BLaER1 (cell line): ENCODE measurements at regions not wholly inside any gene's neighbourhood (a gene's known extent, or its start where the extent isn't known, plus 50 kb on each side); places are given as distances from the start of the nearest gene placed in this dataset.

Source experiments
- H3K27ac ChIP-seq: shearing (Covaris generic); formaldehyde crosslinking; 2 replicates; pipeline ENCODE4 v1.8.1; 2022
- H3K27me3 ChIP-seq: shearing (Covaris generic); formaldehyde crosslinking; 2 replicates; pipeline ENCODE4 v1.8.1; 2022
- H3K36me3 ChIP-seq: shearing (Covaris generic); formaldehyde crosslinking; 2 replicates; pipeline ENCODE4 v1.8.1; 2022
- H3K4me1 ChIP-seq: shearing (Covaris generic); formaldehyde crosslinking; 2 replicates; pipeline ENCODE4 v1.8.1; 2022
- H3K4me2 ChIP-seq: shearing (Covaris generic); formaldehyde crosslinking; 2 replicates; pipeline ENCODE4 v1.8.1; 2022
- H3K4me3 ChIP-seq: shearing (Covaris generic); formaldehyde crosslinking; 2 replicates; pipeline ENCODE4 v1.8.1; 2022
- H3K9ac ChIP-seq: shearing (Covaris generic); formaldehyde crosslinking; 2 replicates; pipeline ENCODE4 v1.8.1; 2022
- H3K9me3 ChIP-seq: shearing (Covaris generic); formaldehyde crosslinking; 2 replicates; pipeline ENCODE4 v1.8.1; 2022
- H4K20me1 ChIP-seq: shearing (Covaris generic); formaldehyde crosslinking; 2 replicates; pipeline ENCODE4 v1.8.1; 2022
- Cebpa-rat ChIP-seq: shearing (Covaris generic); IDR thresholded peaks from 2 replicates; pipeline ENCODE4 v1.8.1; 2022

DNA sequence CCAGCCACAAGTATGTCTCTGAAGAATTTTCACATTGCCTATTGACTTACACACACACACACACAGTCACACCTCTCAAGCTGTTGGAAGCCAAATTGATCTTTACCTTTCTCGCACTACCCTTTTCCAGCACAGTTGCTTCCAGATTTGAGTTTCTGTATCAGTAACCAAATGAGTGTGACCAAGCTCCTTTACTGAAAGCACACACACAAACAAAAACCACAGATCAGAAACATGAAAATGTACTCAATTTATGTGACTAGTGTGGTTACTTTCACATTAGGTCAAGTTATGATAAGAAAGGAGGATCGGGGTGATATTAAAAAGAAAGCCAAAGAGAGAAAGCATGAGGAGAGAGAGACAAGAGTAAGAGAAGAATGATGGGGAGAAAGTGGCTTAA, 993.9 kb upstream of the POU3F3 start:
- TF ChIP-seq Cebpa-rat = no peak
- no peak overlapping the region for H3K4me2 ChIP-seq
- no peaks in the 10 kb centered on the region for H4K20me1 ChIP-seq
- no peak overlapping the region for H3K4me3 ChIP-seq
- no peaks in the 10 kb centered on the region for H3K9me3 ChIP-seq
- no peak overlapping the region for H3K9ac ChIP-seq
- H3K27ac ChIP-seq = no peak overlapping the region
- no peaks in the 10 kb centered on the region for H3K27me3 ChIP-seq
- H3K36me3 ChIP-seq = no peaks in the 10 kb centered on the region
- no peaks in the 10 kb centered on the region for H3K4me1 ChIP-seq

DNA sequence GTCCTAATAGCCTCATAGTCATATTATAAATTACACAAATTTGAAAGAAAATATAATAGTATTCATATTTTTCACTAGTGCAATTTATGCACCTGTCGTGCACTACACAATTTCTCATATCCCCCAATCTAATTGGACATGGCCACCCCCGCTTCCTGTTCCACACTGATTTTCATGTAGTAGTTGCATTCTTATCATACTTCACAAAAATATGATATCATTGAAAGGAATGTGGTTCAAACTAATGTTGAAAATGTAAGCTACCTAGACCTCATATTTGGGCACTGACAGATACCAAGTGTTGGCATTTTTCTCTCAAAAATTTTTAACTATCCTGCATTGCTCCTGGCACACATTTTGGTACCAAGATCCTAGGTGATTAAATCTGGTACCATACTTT, 985.5 kb upstream of the POU3F3 start:
- no peaks in the 10 kb centered on the region for H3K4me1 ChIP-seq
- H3K4me3 ChIP-seq = no peak overlapping the region
- H3K27me3 ChIP-seq = no peaks in the 10 kb centered on the region
- no peak overlapping the region for H3K9ac ChIP-seq
- no peaks in the 10 kb centered on the region for H3K36me3 ChIP-seq
- no peak overlapping the region for H3K27ac ChIP-seq
- no peaks in the 10 kb centered on the region for H4K20me1 ChIP-seq
- no peak for TF ChIP-seq Cebpa-rat
- H3K4me2 ChIP-seq = no peak overlapping the region
- no peaks in the 10 kb centered on the region for H3K9me3 ChIP-seq

DNA sequence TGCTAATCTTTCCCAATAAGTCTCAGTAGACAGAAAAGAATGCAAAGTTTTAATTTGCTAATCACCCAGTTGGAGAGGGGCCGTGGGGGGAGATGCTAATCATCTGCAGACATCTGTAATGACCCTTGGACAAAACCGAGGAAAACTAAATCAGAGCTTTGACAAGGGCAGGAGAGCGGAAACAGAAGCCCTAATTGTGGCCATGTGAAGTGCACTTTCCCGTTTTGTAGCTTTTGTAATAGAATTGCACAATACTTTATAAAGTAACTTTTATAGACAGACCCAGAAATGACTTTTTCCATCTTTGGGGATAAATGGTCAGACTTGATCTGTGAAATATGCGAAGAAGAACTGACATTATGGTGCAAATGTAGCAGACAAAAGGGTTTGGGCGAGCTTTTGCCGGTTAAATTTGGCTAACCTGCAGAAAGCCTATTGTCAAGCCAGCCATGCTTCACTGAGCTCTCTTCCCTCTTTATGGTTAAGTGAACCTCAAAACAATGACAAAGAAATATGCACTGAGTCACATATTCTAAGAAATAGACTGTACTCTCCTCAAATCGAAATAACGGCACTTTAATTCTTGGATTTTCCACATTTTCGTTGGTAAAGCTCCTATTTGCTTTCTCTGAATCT, 980.1 kb upstream of the POU3F3 start:
- H3K36me3 ChIP-seq = no peaks in the 10 kb centered on the region
- H4K20me1 ChIP-seq = no peaks in the 10 kb centered on the region
- no peaks in the 10 kb centered on the region for H3K27me3 ChIP-seq
- no peaks in the 10 kb centered on the region for H3K4me1 ChIP-seq
- H3K27ac ChIP-seq = no peak overlapping the region
- 0 out of 2 replicates have a peak, but pooled peaks have one; percentile 49 for TF ChIP-seq Cebpa-rat
- H3K4me2 ChIP-seq = no peak overlapping the region
- H3K9me3 ChIP-seq = no peaks in the 10 kb centered on the region
- no peak overlapping the region for H3K9ac ChIP-seq
- no peak overlapping the region for H3K4me3 ChIP-seq

DNA sequence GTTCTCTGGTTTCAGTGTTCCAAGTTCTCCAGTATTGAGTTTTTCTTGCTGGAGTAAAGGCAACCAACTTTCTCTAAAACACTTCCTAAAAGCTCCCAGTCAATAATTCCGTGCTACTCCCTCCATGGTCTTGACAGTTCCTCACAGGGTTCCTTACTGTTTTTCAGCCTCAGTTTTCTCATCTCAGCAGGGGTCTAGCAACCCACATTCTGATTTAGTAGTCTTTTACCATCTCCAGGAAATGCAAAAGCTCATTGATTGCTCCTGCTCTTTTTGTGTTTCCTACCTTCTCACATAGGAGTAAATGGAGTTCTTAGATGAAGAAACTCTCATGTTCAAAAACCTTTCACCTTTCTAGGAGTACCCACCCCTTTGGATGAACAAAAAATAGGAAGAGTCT, 978.8 kb upstream of the POU3F3 start:
- Histone ChIP-seq H3K27ac (no peak overlapping the region), H4K20me1 (no peaks in the 10 kb centered on the region)
- TF ChIP-seq Cebpa-rat = no peak

DNA sequence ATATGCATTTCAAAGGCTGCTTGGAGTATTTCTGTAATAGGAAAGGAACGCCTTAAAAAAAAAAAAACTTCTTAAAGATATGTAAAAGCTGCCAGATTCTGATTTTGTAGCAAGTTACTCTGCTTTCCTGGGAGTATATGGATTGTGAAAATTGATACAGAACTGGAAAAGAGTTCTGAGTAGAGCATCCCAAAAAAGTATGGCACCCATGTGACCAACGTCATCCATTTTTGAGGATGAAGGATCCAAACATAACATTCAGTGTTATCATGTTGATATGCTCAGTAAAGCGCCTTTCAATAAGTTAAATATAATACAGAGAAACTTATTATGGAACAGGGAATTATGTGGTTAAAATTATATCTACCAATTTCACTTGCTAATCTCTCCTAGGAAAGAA, 978.4 kb upstream of the POU3F3 start:
- Histone ChIP-seq H3K36me3 (no peaks in the 10 kb centered on the region), H3K9me3 (no peaks in the 10 kb centered on the region), H4K20me1 (no peaks in the 10 kb centered on the region), H3K4me2 (no peak overlapping the region), H3K27me3 (no peaks in the 10 kb centered on the region), H3K9ac (no peak overlapping the region), H3K4me1 (no peaks in the 10 kb centered on the region), H3K27ac (no peak overlapping the region), H3K4me3 (no peak overlapping the region)
- no peak for TF ChIP-seq Cebpa-rat

More for the DNA sequence above, 978.8 kb upstream of the POU3F3 start:
- Histone ChIP-seq H3K4me1 (no peaks in the 10 kb centered on the region), H3K4me3 (no peak overlapping the region), H3K36me3 (no peaks in the 10 kb centered on the region), H3K9me3 (no peaks in the 10 kb centered on the region), H3K27me3 (no peaks in the 10 kb centered on the region), H3K9ac (no peak overlapping the region), H3K4me2 (no peak overlapping the region)

DNA sequence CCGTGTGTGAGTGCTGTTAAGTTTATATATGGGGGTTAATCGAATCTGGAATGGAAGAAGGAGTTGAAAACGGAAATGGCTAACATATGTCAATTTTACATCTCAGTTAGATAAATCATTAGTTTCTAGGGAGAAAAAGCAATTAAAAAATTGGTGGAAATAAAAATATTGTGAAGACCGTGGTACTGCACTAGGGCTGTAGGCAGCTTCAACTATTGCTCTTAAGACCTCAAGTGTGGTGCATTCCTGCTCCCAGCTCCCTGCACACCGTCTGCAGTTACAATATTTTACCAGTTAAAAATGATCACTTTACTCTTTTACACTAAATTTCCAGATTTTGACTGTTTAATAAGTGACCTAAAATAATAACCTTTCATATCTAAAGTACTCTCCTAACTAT, 977.3 kb upstream of the POU3F3 start:
- Histone ChIP-seq H3K9me3 (no peaks in the 10 kb centered on the region), H4K20me1 (no peaks in the 10 kb centered on the region), H3K36me3 (no peaks in the 10 kb centered on the region), H3K27ac (no peak overlapping the region), H3K27me3 (no peaks in the 10 kb centered on the region), H3K9ac (no peak overlapping the region), H3K4me1 (no peaks in the 10 kb centered on the region), H3K4me2 (no peak overlapping the region), H3K4me3 (no peak overlapping the region)
- no peak for TF ChIP-seq Cebpa-rat

DNA sequence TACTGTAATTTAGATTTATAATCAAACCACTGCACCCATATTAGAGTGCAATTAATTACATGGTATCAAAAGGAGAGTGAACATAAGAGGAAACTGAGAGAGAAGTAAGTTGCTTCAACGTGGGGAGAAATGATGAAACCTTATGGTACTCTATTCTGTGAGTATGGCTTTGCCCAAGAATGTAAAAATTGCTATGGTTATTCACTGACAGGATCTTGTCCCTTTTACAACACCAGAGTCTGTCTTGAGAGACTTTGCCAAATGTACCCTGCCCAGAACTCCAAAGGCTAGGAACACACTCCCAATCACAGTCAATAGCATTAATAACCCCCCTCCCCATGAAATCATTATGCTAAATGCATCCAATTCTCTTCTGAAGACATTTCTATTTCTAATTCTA, 974.8 kb upstream of the POU3F3 start:
- Histone ChIP-seq H4K20me1 (no peaks in the 10 kb centered on the region), H3K27ac (no peak overlapping the region), H3K4me1 (no peaks in the 10 kb centered on the region), H3K9me3 (no peaks in the 10 kb centered on the region), H3K4me3 (no peak overlapping the region), H3K36me3 (no peaks in the 10 kb centered on the region), H3K9ac (no peak overlapping the region), H3K4me2 (no peak overlapping the region), H3K27me3 (no peaks in the 10 kb centered on the region)
- TF ChIP-seq Cebpa-rat = no peak

DNA sequence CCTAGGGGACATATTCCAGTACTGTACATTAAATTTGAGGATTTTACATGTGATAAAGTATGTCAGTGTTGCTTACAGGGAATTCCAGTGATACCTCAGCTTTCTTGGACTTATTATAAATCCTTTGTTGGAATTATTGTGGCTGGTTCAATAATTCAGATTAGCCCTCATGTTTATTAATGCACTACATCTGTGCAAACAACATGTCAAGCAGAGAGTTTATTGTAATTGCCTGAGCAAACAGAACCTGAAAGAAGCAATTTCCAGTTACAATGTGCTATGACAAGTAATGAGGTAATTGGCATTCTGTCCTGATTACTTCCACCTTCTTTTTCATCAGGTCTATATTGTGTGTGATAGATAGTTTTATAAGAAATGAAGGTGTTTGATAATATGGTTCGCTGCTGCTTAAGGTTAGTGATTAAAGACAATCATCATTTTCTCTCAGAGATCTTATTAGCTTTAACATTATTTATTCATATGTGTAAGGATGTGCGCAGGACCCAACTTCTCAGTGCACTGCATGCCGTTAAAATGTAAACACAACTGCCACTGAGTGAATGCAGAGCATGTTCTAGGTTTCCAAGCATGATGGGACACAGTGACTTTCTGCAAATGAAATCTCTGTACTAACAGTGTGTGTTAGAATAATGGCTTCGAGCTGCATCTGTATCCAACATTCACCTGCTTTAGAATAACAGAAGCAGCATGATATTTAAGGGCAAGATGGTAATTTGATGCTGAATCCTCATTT, 973.7 kb upstream of the POU3F3 start:
- no peaks in the 10 kb centered on the region for H4K20me1 ChIP-seq
- TF ChIP-seq Cebpa-rat = no peak
- no peak overlapping the region for H3K27ac ChIP-seq
- no peak overlapping the region for H3K9ac ChIP-seq
- H3K9me3 ChIP-seq = no peaks in the 10 kb centered on the region
- H3K4me2 ChIP-seq = no peak overlapping the region
- no peaks in the 10 kb centered on the region for H3K4me1 ChIP-seq
- no peak overlapping the region for H3K4me3 ChIP-seq
- H3K36me3 ChIP-seq = no peaks in the 10 kb centered on the region
- no peaks in the 10 kb centered on the region for H3K27me3 ChIP-seq

DNA sequence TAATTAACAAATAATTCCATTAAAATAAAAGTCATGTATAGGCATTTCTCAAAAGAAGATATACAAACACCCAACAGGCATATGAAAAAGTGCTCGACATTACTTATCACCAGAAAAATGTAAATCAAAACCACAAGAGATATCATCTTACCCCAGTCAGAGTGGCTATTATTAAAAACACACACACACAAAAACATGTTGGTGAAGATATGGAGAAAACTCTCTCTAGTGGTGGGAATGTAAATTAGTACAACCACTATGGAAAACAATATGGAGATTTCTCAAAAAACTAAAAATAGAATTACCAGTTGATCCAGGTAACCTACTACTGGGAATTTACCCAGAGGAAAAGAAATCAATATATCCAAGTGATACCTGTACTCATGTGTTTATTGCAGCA, 966.3 kb upstream of the POU3F3 start:
- no peak for TF ChIP-seq Cebpa-rat
- Histone ChIP-seq H4K20me1 (no peaks in the 10 kb centered on the region), H3K27ac (no peak overlapping the region), H3K9ac (no peak overlapping the region), H3K36me3 (no peaks in the 10 kb centered on the region), H3K4me1 (no peaks in the 10 kb centered on the region), H3K4me3 (no peak overlapping the region), H3K4me2 (no peak overlapping the region), H3K27me3 (no peaks in the 10 kb centered on the region), H3K9me3 (no peaks in the 10 kb centered on the region)

DNA sequence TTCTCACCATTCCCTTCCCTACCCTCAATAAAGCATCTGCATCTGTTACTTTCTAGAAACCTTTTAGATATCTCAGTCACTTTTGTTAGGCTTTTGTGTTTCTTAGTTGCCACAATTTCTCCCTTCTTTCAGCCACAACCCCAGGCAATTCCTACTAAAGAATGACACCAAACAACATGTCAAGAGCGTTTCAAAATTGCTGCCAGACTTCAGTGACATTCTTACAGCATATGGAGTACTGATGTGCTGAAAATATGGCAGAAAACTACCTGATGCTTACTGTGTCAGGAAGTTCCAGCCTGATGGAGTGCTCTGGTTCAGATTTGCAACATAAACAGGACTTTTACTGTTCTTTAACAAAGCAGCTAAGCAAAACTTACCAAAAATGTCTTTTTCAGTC, 957.7 kb upstream of the POU3F3 start:
- Histone ChIP-seq H3K4me3 (no peak overlapping the region), H3K9me3 (no peaks in the 10 kb centered on the region), H4K20me1 (no peaks in the 10 kb centered on the region), H3K27me3 (no peaks in the 10 kb centered on the region), H3K4me1 (no peaks in the 10 kb centered on the region), H3K4me2 (no peak overlapping the region), H3K36me3 (no peaks in the 10 kb centered on the region), H3K9ac (no peak overlapping the region), H3K27ac (no peak overlapping the region)
- no peak for TF ChIP-seq Cebpa-rat
